K562 (cell line): ENCODE measurements at regions not wholly inside any gene's neighbourhood (a gene's known extent, or its start where the extent isn't known, plus 50 kb on each side); places are given as distances from the start of the nearest gene placed in this dataset.
A peak's percentile ranks its signal among the peaks of the same experiment; 100 is the strongest.

Experiments
- AFF1 ChIP-seq, 2 experiments: fragments of 450-650 bp; IDR thresholded peaks; 2 replicates each; pipeline ENCODE4 v1.6.1; 2018; ENCODE audit warnings: mild to moderate bottlenecking in 2 of 2, low read depth in 1 of 2; ENCODE audit not compliant: partially characterized antibody in 2 of 2
- BCOR ChIP-seq: fragments of 450-650 bp; IDR thresholded peaks from 2 replicates; pipeline ENCODE4 v1.6.1; 2016
- BHLHE40 ChIP-seq: IDR thresholded peaks from 2 replicates; pipeline ENCODE4 v1.6.1; 2011; ENCODE audit warnings: low read length, improper control_type of control experiment
- C11orf30 ChIP-seq: fragments of 450-650 bp; IDR thresholded peaks from 2 replicates; pipeline ENCODE4 v1.6.1; 2016; ENCODE audit warnings: low read depth, mild to moderate bottlenecking
- CHD1 ChIP-seq: fragments of 200-600 bp; sonication (generic); IDR thresholded peaks from one replicate; pipeline ENCODE4 v1.6.1; 2012; ENCODE audit warnings: mild to moderate bottlenecking, moderate library complexity, low read length, inconsistent platforms
- E2F8 ChIP-seq: fragments of 450-650 bp; IDR thresholded peaks from 2 replicates; pipeline ENCODE4 v1.7.1; 2018; ENCODE audit warnings: mild to moderate bottlenecking, low read depth; ENCODE audit not compliant: partially characterized antibody
- GTF2E2 ChIP-seq: fragments of 200-800 bp; sonication (Bioruptor generic); IDR thresholded peaks from 2 replicates; pipeline ENCODE4 v1.6.1; 2016; ENCODE audit warnings: missing genetic modification characterization, missing compliant biosample characterization
- LEF1 ChIP-seq: fragments of 450-650 bp; IDR thresholded peaks from 2 replicates; pipeline ENCODE4 v1.6.1; 2016; ENCODE audit warnings: mild to moderate bottlenecking
- MCM7 ChIP-seq, 2 experiments: fragments of 450-650 bp; IDR thresholded peaks; 2 replicates each; pipeline ENCODE4 v1.6.1; 2016 to 2018
- NFE2 ChIP-seq: IDR thresholded peaks from 2 replicates; pipeline ENCODE4 v1.6.1; 2014; ENCODE audit warnings: antibody characterized with exemption, low read depth
- NFIC ChIP-seq: fragments of 450-650 bp; IDR thresholded peaks from 2 replicates; pipeline ENCODE4 v1.6.1; 2017; ENCODE audit warnings: mild to moderate bottlenecking, inconsistent platforms
- NR3C1 ChIP-seq: sonication (generic); formaldehyde crosslinking; IDR thresholded peaks from 2 replicates; pipeline ENCODE4 v1.8.1; 2022; ENCODE audit warnings: missing genetic modification reagents
- PHF21A ChIP-seq: fragments of 450-650 bp; IDR thresholded peaks from 2 replicates; pipeline ENCODE4 v1.6.1; 2017; ENCODE audit warnings: low read depth, borderline replicate concordance
- SPI1 ChIP-seq: IDR thresholded peaks from 2 replicates; pipeline ENCODE4 v1.6.1; 2011; ENCODE audit warnings: low read depth, low read length, control low read depth, borderline replicate concordance
- THAP7 ChIP-seq: fragments of 250-450 bp; sonication (Bioruptor Pico); IDR thresholded peaks from 2 replicates; pipeline ENCODE4 v1.5.0; 2021
- ZBTB49 ChIP-seq: sonication (generic); formaldehyde crosslinking; IDR thresholded peaks from 2 replicates; pipeline ENCODE4 v1.8.0; 2022; ENCODE audit warnings: missing genetic modification reagents, mild to moderate bottlenecking, borderline replicate concordance
- ZNF24 ChIP-seq: fragments of 450-650 bp; IDR thresholded peaks from 2 replicates; pipeline ENCODE4 v1.6.1; 2016
- ZNF354B ChIP-seq: fragments of 250-450 bp; sonication (Bioruptor Pico); IDR thresholded peaks from 2 replicates; pipeline ENCODE4 v1.4.0; 2020
- ZNF384 ChIP-seq: IDR thresholded peaks from 2 replicates; pipeline ENCODE4 v1.6.1; 2012; ENCODE audit warnings: low read depth, low read length, improper control_type of control experiment
- ZNF696 ChIP-seq: fragments of 250-450 bp; sonication (Bioruptor Pico); conservative IDR thresholded peaks from 2 replicates; pipeline ENCODE4 v1.4.0; 2020; ENCODE audit warnings: mild to moderate bottlenecking, moderate library complexity

- TF ChIP-seq THAP7 (CRISPR knock-in tag) (no peak), BCOR (0 out of 2 replicates have a peak, but pooled peaks have one; percentile 37), CHD1 (no peak), E2F8 (no peak), AFF1 (IDR thresholded peaks at IDR 0.05; ENCODE audit: low read depth in 1 of 2, partially characterized antibody in 2 of 2) (no peak), PHF21A (no peak), MCM7 (IDR thresholded peaks at IDR 0.05) (no peak), ZNF354B (CRISPR knock-in tag) (no peak), C11orf30 (peak; percentile 88), NR3C1 (no peak), NFE2 (peak; percentile 91), NFIC (no peak), ZBTB49 (CRISPR knock-in tag) (no peak), ZNF24 (peak; percentile 35; the same call in 1 of the 2 replicates), ZNF696 (CRISPR knock-in tag) (no peak), SPI1 (no peak), GTF2E2 (tag) (no peak), ZNF384 (no peak), BHLHE40 (no peak), LEF1 (0 out of 2 replicates have a peak, but pooled peaks have one; percentile 20)
These were observed 118.6 kb upstream of the ATP8B1 start (continued) for GRCh38 chr18:57921708-57922107.
